Neural cell (in vitro differentiated cells): ENCODE measurements at regions not wholly inside any gene's neighbourhood (a gene's known extent, or its start where the extent isn't known, plus 50 kb on each side); places are given as distances from the start of the nearest gene placed in this dataset.

ENCODE experiments used
- EP300 ChIP-seq: fragments of 450-650 bp; conservative IDR thresholded peaks from 2 replicates; pipeline ENCODE4 v1.6.1; 2014; ENCODE audit warnings: antibody characterized with exemption, mild to moderate bottlenecking, moderate library complexity; ENCODE audit not compliant: poor library complexity, severe bottlenecking
- EZH2 ChIP-seq: fragments of 200-600, 300-800 bp; shearing (Covaris generic), sonication (generic); IDR thresholded peaks from 2 replicates; pipeline ENCODE4 v1.6.1; 2014; ENCODE audit warnings: antibody characterized with exemption, low read length, borderline replicate concordance, mild to moderate bottlenecking; ENCODE audit not compliant: insufficient read depth, poor library complexity, severe bottlenecking
- MXI1 ChIP-seq: fragments of 450-650 bp; conservative IDR thresholded peaks from 2 replicates; pipeline ENCODE4 v1.6.1; 2014; ENCODE audit warnings: antibody characterized with exemption, mild to moderate bottlenecking; ENCODE audit not compliant: poor library complexity, severe bottlenecking
- POLR2AphosphoS5 ChIP-seq: IDR thresholded peaks from 2 replicates; pipeline ENCODE4 v1.6.1; 2012
- RAD21 ChIP-seq: fragments of 450-650 bp; conservative IDR thresholded peaks from 2 replicates; pipeline ENCODE4 v1.6.1; 2014; ENCODE audit warnings: antibody characterized with exemption, mild to moderate bottlenecking, moderate library complexity
- SMC3 ChIP-seq: fragments of 450-650 bp; conservative IDR thresholded peaks from 2 replicates; pipeline ENCODE4 v1.6.1; 2014; ENCODE audit warnings: antibody characterized with exemption, mild to moderate bottlenecking, moderate library complexity; ENCODE audit not compliant: poor library complexity
- TAF1 ChIP-seq: IDR thresholded peaks from 2 replicates; pipeline ENCODE4 v1.6.1; 2012; ENCODE audit warnings: low read depth
- TF ChIP-seq, protein P1 (sequence below): fragments of 450-650 bp; IDR thresholded peaks from 2 replicates; pipeline ENCODE4 v1.5.1; 2014; ENCODE audit warnings: antibody characterized with exemption, mild to moderate bottlenecking, moderate library complexity; ENCODE audit not compliant: poor library complexity, severe bottlenecking
- TF ChIP-seq, protein P2 (sequence below): IDR thresholded peaks from 2 replicates; pipeline ENCODE4 v1.6.1; 2012; ENCODE audit warnings: borderline replicate concordance

DNA sequence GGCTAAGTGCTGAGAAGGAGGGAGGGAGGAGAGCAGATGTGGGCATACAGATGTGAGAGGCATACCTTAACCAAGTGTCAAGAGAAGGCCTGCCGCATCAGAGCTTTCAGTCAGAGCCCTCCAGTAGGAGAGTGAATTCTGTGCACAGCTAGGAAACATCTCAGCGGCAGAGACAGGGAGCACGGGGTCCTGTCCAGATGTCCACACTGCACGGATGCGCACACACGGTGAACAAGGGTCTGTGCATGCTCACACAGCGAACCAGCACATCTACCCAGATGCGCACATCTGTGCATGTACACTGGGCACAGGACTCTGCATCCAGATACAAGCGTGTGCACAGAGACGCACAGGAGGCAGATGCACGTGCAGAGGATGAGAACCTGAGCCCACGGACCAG lies 778.0 kb downstream of the BRD1 start:
- TF ChIP-seq EZH2 (no peak), EP300 (no peak), TAF1 (no peak), POLR2AphosphoS5 (no peak), MXI1 (no peak), RAD21 (no peak), SMC3 (no peak)
- TF ChIP-seq, protein P1, sequence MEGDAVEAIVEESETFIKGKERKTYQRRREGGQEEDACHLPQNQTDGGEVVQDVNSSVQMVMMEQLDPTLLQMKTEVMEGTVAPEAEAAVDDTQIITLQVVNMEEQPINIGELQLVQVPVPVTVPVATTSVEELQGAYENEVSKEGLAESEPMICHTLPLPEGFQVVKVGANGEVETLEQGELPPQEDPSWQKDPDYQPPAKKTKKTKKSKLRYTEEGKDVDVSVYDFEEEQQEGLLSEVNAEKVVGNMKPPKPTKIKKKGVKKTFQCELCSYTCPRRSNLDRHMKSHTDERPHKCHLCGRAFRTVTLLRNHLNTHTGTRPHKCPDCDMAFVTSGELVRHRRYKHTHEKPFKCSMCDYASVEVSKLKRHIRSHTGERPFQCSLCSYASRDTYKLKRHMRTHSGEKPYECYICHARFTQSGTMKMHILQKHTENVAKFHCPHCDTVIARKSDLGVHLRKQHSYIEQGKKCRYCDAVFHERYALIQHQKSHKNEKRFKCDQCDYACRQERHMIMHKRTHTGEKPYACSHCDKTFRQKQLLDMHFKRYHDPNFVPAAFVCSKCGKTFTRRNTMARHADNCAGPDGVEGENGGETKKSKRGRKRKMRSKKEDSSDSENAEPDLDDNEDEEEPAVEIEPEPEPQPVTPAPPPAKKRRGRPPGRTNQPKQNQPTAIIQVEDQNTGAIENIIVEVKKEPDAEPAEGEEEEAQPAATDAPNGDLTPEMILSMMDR: no peak
- TF ChIP-seq, protein P2, sequence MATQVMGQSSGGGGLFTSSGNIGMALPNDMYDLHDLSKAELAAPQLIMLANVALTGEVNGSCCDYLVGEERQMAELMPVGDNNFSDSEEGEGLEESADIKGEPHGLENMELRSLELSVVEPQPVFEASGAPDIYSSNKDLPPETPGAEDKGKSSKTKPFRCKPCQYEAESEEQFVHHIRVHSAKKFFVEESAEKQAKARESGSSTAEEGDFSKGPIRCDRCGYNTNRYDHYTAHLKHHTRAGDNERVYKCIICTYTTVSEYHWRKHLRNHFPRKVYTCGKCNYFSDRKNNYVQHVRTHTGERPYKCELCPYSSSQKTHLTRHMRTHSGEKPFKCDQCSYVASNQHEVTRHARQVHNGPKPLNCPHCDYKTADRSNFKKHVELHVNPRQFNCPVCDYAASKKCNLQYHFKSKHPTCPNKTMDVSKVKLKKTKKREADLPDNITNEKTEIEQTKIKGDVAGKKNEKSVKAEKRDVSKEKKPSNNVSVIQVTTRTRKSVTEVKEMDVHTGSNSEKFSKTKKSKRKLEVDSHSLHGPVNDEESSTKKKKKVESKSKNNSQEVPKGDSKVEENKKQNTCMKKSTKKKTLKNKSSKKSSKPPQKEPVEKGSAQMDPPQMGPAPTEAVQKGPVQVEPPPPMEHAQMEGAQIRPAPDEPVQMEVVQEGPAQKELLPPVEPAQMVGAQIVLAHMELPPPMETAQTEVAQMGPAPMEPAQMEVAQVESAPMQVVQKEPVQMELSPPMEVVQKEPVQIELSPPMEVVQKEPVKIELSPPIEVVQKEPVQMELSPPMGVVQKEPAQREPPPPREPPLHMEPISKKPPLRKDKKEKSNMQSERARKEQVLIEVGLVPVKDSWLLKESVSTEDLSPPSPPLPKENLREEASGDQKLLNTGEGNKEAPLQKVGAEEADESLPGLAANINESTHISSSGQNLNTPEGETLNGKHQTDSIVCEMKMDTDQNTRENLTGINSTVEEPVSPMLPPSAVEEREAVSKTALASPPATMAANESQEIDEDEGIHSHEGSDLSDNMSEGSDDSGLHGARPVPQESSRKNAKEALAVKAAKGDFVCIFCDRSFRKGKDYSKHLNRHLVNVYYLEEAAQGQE: no peak
